GM06990 (cell line): ENCODE measurements at regions not wholly inside any gene's neighbourhood (a gene's known extent, or its start where the extent isn't known, plus 50 kb on each side); places are given as distances from the start of the nearest gene placed in this dataset.

Source experiments
- DNase-seq: peaks from one replicate; pipeline ENCODE4 v3.0.0-alpha.2; 2011; ENCODE audit not compliant: insufficient read length; ENCODE audit errors: extremely low read depth
- H3K27me3 ChIP-seq: replicated peaks from 2 replicates; pipeline ENCODE4 v1.6.0; 2011; ENCODE audit warnings: low read length; ENCODE audit not compliant: control insufficient read depth, insufficient read depth
- H3K36me3 ChIP-seq: 2 replicates; pipeline ENCODE4 v1.5.1; 2011; ENCODE audit warnings: low read length; ENCODE audit not compliant: control insufficient read depth, insufficient read depth
- H3K4me3 ChIP-seq: replicated peaks from 2 replicates; pipeline ENCODE4 v1.5.1; 2011; ENCODE audit warnings: low read depth, mild to moderate bottlenecking, control low read depth, low read length
- CTCF ChIP-seq: IDR thresholded peaks from 2 replicates; pipeline ENCODE4 v1.5.1; 2011; ENCODE audit warnings: low read length, control low read depth, mild to moderate bottlenecking, inconsistent platforms; ENCODE audit not compliant: insufficient read depth, poor library complexity, severe bottlenecking

- DNase-seq: no peak
- TF ChIP-seq CTCF: no peak
- Histone ChIP-seq H3K27me3 (no peaks in the 10 kb centered on the region; the same call in 1 of the 2 replicates), H3K36me3 (no peaks in the 10 kb centered on the region), H3K4me3 (no peak overlapping the region)
Observed at GRCh38 chr3:46085421-46086082, 58.3 kb upstream of the XCR1 start.

DNA sequence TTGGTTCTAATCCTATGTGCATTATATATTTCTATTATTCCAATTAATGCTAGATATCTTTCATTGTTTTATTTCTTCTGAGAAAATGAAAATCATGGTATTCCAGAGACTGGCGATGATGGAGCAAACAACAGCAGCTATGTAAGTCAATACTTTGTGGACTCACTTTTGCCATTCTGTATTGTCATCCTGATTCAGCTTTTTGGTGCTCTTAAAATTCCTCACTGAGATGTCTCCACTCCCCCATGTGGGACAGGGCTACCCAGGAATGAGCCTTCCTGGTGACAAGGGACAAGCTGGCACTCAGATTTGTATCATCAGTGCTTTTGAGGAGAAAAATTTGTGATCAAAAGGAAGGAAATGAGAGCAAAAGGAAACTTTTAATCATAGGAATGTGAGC lies 56.7 kb upstream of the XCR1 start:
- Histone ChIP-seq H3K4me3 (no peak overlapping the region), H3K36me3 (no peaks in the 10 kb centered on the region), H3K27me3 (no peaks in the 10 kb centered on the region; the same call in 1 of the 2 replicates)
- TF ChIP-seq CTCF: no peak
- DNase-seq: no peak

GRCh38 chr3:46082849-46083248 lies 55.6 kb upstream of the XCR1 start:
- H3K36me3 ChIP-seq: no peaks in the 10 kb centered on the region
- no peak for DNase-seq
- H3K27me3 ChIP-seq: no peaks in the 10 kb centered on the region; the same call in 1 of the 2 replicates
- H3K4me3 ChIP-seq: no peak overlapping the region
- TF ChIP-seq CTCF: no peak

GRCh38 chr3:46082021-46082420 lies 54.7 kb upstream of the XCR1 start:
- H3K36me3 ChIP-seq: no peaks in the 10 kb centered on the region
- TF ChIP-seq CTCF: no peak
- no peak overlapping the region for H3K4me3 ChIP-seq
- no peaks in the 10 kb centered on the region; the same call in 1 of the 2 replicates for H3K27me3 ChIP-seq
- no peak for DNase-seq

DNA sequence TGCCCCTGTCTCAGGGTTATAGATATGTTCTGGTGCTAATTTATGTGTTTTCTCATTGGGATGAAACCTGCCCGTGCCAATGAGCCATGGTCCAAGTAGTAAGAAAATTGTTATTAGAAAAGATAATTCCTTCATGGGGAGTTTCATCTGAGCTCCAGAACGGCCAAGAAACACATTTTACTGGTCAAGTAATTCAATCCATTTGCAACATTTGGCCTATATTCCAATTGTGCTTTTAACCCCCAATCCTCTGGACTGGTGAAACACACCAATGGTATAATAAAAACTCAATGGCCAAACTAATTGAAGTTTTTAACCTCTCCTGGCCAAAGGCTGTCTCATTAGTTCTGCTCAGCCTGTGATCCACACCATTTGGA lies 53.7 kb upstream of the XCR1 start:
- H3K27me3 ChIP-seq: no peaks in the 10 kb centered on the region; the same call in 1 of the 2 replicates
- H3K4me3 ChIP-seq: no peak overlapping the region
- no peaks in the 10 kb centered on the region for H3K36me3 ChIP-seq
- TF ChIP-seq CTCF: no peak
- no peak for DNase-seq
